ACC112 (cell line): ENCODE measurements at regions not wholly inside any gene's neighbourhood (a gene's known extent, or its start where the extent isn't known, plus 50 kb on each side); places are given as distances from the start of the nearest gene placed in this dataset.
"Not testable (repeated sequence)": the region's sequence is repeated elsewhere in the genome, so short reads cannot be mapped to it uniquely, and the experiment has no call there.

ENCODE experiments used
- H2AFZ ChIP-seq: fragments of 200-600 bp; sonication (generic); one replicate; pipeline ENCODE4 v1.6.0; 2017; ENCODE audit warnings: antibody characterized with exemption, low read length; ENCODE audit not compliant: unreplicated experiment
- H3K27ac ChIP-seq: fragments of 200-600 bp; sonication (generic); 2 replicates; pipeline ENCODE4 v1.5.1; 2014; ENCODE audit warnings: low read depth, mild to moderate bottlenecking, antibody characterized with exemption, low read length, moderate library complexity
- H3K27me3 ChIP-seq: fragments of 200-600 bp; sonication (generic); 2 replicates; pipeline ENCODE4 v1.6.1; 2014; ENCODE audit warnings: mild to moderate bottlenecking, antibody characterized with exemption, low read length, moderate library complexity, mixed read lengths; ENCODE audit not compliant: insufficient read depth
- H3K36me3 ChIP-seq: fragments of 200-600 bp; sonication (generic); 2 replicates; pipeline ENCODE4 v1.6.1; 2016; ENCODE audit warnings: mild to moderate bottlenecking, antibody characterized with exemption, low read length, moderate library complexity, mixed read lengths; ENCODE audit not compliant: insufficient read depth
- H3K4me1 ChIP-seq: fragments of 200-600 bp; sonication (generic); one replicate; pipeline ENCODE4 v1.6.1; 2016; ENCODE audit warnings: low read length, mixed read lengths; ENCODE audit not compliant: insufficient read depth, unreplicated experiment, control insufficient read depth
- H3K4me3 ChIP-seq: fragments of 200-600 bp; sonication (generic); 2 replicates; pipeline ENCODE4 v1.5.1; 2014; ENCODE audit warnings: mild to moderate bottlenecking, low read depth, low read length
- H3K79me2 ChIP-seq: fragments of 200-600 bp; sonication (generic); one replicate; pipeline ENCODE4 v1.6.0; 2016; ENCODE audit warnings: low read length; ENCODE audit not compliant: control insufficient read depth, unreplicated experiment, insufficient read depth

DNA sequence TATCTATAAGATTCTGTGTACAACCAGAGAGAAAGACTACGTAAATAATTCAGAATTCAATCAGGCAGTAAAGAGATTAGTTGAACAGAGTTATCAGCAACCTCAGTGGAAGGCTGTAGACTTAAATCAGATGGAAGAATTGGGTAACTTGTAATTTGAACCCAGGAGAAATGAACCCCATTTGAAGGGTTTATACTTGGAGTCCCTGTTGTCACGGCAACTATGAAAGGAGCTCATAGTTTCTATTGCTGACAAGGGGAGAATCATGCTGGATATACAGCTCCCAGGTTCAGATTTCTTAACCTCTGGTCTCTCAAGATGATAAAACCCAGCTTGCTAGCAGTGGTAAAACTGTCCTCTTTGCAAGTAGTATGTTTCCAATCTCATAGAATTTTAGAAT is 54.4 kb upstream of the BMP4 start:
- Histone ChIP-seq H3K4me1 (no peaks in the 10 kb centered on the region), H3K27me3 (no peaks in the 10 kb centered on the region), H3K4me3 (no peak overlapping the region), H3K27ac (no peak overlapping the region), H3K79me2 (no peaks in the 10 kb centered on the region), H3K36me3 (no peaks in the 10 kb centered on the region), H2AFZ (no peak overlapping the region)

DNA sequence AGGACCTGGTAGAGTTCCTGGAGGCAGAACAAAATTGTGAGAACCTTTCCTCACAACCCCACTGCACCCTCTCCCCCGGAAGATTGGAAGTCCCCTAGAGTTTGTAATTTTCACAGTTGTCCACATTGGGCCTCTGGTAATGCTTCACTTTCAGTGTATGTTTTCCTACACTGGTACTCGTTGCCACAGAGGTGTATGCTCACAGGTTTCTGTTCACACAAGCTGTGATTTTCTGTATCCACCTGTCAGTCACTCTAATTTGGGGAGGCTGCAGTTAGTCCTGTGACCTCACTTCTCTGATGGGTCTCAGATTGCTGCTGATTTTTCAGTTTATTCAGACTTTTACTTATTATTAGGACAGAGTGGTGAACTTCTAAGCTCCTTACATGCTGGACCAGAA is 66.4 kb upstream of the BMP4 start:
- H3K27ac ChIP-seq = no peak overlapping the region
- H3K27me3 ChIP-seq = no peaks in the 10 kb centered on the region
- no peaks in the 10 kb centered on the region for H3K4me1 ChIP-seq
- H3K79me2 ChIP-seq = no peaks in the 10 kb centered on the region
- no peak overlapping the region for H3K4me3 ChIP-seq
- no peak overlapping the region for H2AFZ ChIP-seq
- H3K36me3 ChIP-seq = no peaks in the 10 kb centered on the region; the same call in 1 of the 2 replicates

DNA sequence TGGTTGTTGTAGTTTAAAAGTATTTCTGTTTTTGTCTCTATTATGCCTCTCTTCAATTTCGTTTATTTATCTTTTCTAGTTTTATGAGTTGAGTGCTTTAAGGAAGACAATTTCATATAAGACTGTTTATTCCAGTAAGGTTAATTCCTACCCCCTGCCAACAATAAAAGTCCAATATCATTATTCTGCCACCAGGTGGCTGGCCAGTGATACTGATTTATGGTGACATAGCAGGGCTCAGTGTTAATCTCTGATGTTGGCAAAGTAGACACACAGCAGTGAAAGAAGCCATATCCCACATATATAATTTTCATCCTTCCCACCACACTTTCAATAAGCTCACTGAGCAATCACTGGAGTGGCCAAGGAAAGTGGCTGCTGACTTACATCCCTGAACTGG is 69.0 kb upstream of the BMP4 start:
- Histone ChIP-seq H3K4me3 (no peak overlapping the region), H3K27ac (no peak overlapping the region), H3K27me3 (no peaks in the 10 kb centered on the region), H3K4me1 (no peaks in the 10 kb centered on the region), H2AFZ (no peak overlapping the region), H3K36me3 (no peaks in the 10 kb centered on the region; the same call in 1 of the 2 replicates), H3K79me2 (no peaks in the 10 kb centered on the region)

DNA sequence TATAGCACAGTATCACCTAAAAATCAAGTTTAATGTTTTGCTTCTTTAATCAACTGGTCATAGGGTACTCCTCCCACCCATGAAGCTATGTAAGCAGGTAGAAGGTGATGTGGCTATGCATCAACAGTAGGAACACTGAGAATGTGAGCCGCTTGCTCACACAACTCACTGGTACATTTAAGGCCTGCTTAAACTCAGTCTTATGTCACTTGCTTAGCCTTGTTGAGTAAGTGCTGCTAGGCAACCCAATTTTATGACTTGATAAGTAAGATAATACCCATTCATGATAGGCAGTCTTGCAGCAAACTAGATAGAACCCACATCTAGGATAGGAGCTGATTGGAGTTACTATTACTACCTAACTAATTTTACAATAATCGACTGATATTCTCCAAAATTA is 70.0 kb upstream of the BMP4 start:
- H3K79me2 ChIP-seq = no peaks in the 10 kb centered on the region
- no peaks in the 10 kb centered on the region; the same call in 1 of the 2 replicates for H3K36me3 ChIP-seq
- no peaks in the 10 kb centered on the region for H3K4me1 ChIP-seq
- no peak overlapping the region for H3K27ac ChIP-seq
- no peak overlapping the region for H3K4me3 ChIP-seq
- H3K27me3 ChIP-seq = no peaks in the 10 kb centered on the region
- no peak overlapping the region for H2AFZ ChIP-seq

DNA sequence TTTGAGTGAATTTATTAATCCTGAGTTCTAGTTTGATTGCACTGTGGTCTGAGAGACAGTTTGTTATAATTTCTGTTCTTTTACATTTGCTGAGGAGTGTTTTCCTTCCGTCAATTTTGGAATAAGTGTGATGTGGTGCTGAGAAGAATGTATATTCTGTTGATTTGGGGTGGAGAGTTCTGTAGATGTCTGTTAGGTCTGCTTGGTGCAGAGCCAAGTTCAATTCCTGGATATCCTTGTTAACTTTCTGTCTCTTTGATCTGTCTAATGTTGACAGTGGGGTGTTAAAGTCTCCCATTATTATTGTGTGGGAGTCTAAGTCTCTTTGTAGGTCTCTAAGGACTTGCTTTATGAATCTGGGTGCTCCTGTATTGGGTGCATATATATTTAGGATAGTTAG is 74.4 kb upstream of the BMP4 start:
- not testable (repeated sequence) for H3K4me3 ChIP-seq, H3K27me3 ChIP-seq, H3K4me1 ChIP-seq, H2AFZ ChIP-seq, H3K36me3 ChIP-seq, H3K27ac ChIP-seq, H3K79me2 ChIP-seq

DNA sequence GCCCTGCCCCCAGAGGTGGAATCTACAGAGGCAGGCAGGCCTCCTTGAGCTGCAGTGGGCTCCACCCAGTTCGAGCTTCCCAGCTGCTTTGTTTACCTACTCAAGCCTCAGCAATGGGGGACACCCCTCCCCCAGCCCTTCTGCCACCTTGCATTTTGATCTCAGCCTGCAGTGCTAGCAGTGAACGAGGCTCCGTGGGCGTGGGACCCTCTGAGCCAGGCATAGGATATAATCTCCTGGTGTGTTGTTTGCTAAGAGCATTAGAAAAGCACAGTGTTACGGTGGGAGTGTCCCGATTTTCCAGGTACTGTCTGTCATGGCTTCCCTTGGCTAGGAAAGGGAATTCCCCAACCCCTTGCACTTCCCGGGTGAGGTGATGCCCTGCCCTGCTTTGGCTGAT is 76.7 kb upstream of the BMP4 start:
- H3K27ac ChIP-seq, H2AFZ ChIP-seq, H3K4me3 ChIP-seq, H3K36me3 ChIP-seq, H3K27me3 ChIP-seq, H3K4me1 ChIP-seq, H3K79me2 ChIP-seq: not testable (repeated sequence)

DNA sequence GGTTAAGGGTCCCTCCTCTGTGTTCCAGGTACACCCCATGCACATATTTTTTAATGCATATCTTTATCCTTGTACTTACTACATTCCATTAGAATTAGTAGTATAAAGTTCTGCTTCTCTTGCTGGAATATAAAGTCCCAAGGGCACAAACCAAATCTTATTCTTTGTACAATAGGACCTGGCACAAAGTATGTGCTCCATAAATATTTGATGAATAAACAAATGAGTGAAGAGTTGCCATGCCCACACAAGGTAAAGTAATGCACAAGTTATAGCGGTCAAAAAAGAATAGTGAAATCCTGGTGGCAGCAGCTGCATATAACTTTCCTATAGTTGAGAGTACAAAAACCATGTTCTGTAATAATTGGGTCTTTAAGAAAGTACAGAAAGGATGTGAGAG is 82.1 kb upstream of the BMP4 start:
- no peaks in the 10 kb centered on the region for H3K79me2 ChIP-seq
- H3K4me3 ChIP-seq = no peak overlapping the region
- no peak overlapping the region for H3K27ac ChIP-seq

DNA sequence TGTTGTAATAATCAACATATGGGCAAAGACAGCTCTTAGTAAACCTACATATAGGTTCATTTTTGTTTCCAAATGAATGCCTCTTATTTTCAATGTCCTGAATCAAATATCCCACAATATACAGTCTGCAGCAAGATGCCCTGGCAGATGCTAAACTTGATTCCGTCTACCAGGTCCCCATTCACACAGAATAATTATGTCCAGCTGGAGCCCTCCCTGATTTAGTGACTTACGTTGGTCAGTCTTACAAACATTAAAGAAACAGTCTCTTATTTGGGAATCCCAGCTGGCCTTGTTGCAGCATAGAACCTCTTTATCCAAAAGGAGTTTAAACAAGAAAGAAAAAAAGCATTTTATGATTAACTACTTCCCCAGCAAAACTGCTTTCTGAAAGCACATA is 82.7 kb upstream of the BMP4 start:
- Histone ChIP-seq H3K4me3 (no peak overlapping the region), H3K27ac (no peak overlapping the region), H2AFZ (no peak overlapping the region), H3K36me3 (no peaks in the 10 kb centered on the region), H3K79me2 (no peaks in the 10 kb centered on the region), H3K4me1 (peaks cover 8% of the 10 kb centered on the region), H3K27me3 (peaks cover 3% of the 10 kb centered on the region; the same call in 1 of the 2 replicates)

More for the DNA sequence above, 82.1 kb upstream of the BMP4 start:
- Histone ChIP-seq H2AFZ (no peak overlapping the region), H3K4me1 (peaks cover 8% of the 10 kb centered on the region), H3K27me3 (peaks cover 3% of the 10 kb centered on the region; the same call in 1 of the 2 replicates), H3K36me3 (no peaks in the 10 kb centered on the region)

DNA sequence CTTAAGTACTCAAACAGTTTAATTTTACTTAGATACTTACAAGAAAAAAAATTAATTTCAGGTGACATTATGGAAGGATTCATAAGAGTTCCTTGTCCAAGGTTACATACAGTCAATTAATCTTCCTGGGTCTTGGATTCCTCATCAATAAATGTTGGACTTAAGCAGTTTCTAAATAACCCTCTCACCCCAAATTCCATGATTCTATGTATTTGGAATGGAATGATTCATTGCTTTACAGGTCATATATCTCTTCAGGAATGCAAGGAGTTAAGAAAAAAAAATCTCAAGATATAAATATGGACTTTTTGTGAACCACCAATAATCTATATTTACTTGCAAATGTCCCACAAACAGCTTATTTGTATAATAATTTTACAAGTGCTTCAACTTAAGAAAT is 84.2 kb upstream of the BMP4 start:
- Histone ChIP-seq H2AFZ (no peak overlapping the region), H3K36me3 (no peaks in the 10 kb centered on the region), H3K79me2 (no peaks in the 10 kb centered on the region), H3K4me3 (no peak overlapping the region), H3K27ac (no peak overlapping the region), H3K4me1 (peaks cover 8% of the 10 kb centered on the region), H3K27me3 (peaks cover 3% of the 10 kb centered on the region; the same call in 1 of the 2 replicates)

DNA sequence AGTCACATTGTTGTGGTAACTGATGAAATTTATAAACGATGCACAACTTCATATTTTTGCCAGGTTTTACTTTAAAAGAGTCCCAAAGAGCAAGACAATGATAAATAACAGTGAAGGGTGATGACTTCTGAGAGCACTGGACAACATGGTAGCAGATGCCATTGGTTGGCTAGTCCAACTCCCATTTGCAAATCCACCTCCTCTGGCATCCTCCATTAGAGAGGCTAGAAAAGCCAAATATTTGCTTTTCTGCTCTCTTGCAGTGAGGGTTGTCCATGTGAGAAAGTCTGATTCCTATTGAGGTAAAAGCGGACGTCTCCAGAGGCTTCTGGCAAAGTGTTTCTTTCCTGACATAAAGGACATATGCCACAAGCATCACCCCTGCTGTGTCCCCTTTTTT is 89.6 kb upstream of the BMP4 start:
- Histone ChIP-seq H3K27ac (no peak overlapping the region), H3K4me1 (no peaks in the 10 kb centered on the region), H3K27me3 (no peaks in the 10 kb centered on the region), H3K79me2 (no peaks in the 10 kb centered on the region), H3K4me3 (no peak overlapping the region), H3K36me3 (no peaks in the 10 kb centered on the region), H2AFZ (no peak overlapping the region)

DNA sequence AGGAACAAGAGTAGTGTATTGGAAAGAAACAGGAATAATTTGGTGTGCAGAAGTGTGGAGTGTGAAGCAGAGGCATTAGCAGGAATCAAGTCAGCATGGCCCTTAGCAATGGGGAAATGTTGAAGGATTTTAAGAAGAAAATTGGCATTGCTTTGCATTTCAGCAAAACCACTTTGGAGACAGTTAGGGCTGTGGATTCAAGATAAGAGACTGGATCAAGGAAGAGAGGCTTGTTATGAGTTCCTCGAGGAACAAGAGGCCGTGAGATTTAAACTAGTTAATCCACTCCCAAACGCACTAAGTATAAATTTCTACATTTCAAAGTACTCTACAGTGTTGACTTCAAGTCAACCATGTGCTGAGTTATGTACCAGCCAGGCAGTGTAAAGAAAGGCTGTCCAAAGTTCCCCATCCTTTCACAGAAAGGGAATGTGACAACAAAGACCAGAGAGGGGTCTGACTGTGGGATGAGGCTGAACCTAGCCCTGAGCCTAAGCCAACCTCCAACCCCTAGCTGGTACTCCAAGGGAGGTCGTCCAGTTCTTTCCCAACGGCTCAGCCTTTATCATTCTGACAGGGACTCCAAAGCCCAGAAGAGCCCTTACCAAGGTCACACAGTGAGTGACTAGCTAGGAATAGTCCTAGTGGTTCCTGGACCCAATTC is 91.2 kb upstream of the BMP4 start:
- no peak overlapping the region for H2AFZ ChIP-seq
- H3K4me1 ChIP-seq = no peaks in the 10 kb centered on the region
- H3K27me3 ChIP-seq = no peaks in the 10 kb centered on the region
- no peaks in the 10 kb centered on the region for H3K79me2 ChIP-seq
- no peaks in the 10 kb centered on the region for H3K36me3 ChIP-seq
- H3K27ac ChIP-seq = no peak overlapping the region
- no peak overlapping the region for H3K4me3 ChIP-seq
